ENCODE measurements at regions not wholly inside any gene's neighbourhood (a gene's known extent, or its start where the extent isn't known, plus 50 kb on each side); places are given as distances from the start of the nearest gene placed in this dataset.
A peak's percentile ranks its signal among the peaks of the same experiment; 100 is the strongest.

- no peak for TF ChIP-seq CTCF (IDR thresholded peaks at IDR 0.05; ENCODE audit: insufficient read depth, low read depth, low read length)
- no peak overlapping the region for H3K4me3 ChIP-seq (ENCODE audit: low read depth, low read length)
- no peak for DNase-seq (ENCODE audit: low read depth)
Observed at GRCh38 chr5:40270274-40270845, 409.4 kb upstream of the PTGER4 start.

GRCh38 chr5:40268088-40268487, 411.6 kb upstream of the PTGER4 start:
- DNase-seq (ENCODE audit: low read depth), result no peak
- no peak overlapping the region for H3K4me3 ChIP-seq (ENCODE audit: low read depth, low read length)
- no peak for TF ChIP-seq CTCF (IDR thresholded peaks at IDR 0.05; ENCODE audit: insufficient read depth, low read depth, low read length)

- no peak for TF ChIP-seq CTCF (IDR thresholded peaks at IDR 0.05; ENCODE audit: insufficient read depth, low read depth, low read length)
- H3K4me3 ChIP-seq (ENCODE audit: low read depth, low read length), result no peak overlapping the region
- DNase-seq (ENCODE audit: low read depth), result no peak
Observed at GRCh38 chr5:40266952-40267351, 412.8 kb upstream of the PTGER4 start.

GRCh38 chr5:40261984-40262383, 417.7 kb upstream of the PTGER4 start:
- TF ChIP-seq CTCF (IDR thresholded peaks at IDR 0.05; ENCODE audit: insufficient read depth, low read depth, low read length), result no peak
- no peak overlapping the region for H3K4me3 ChIP-seq (ENCODE audit: low read depth, low read length)
- DNase-seq (ENCODE audit: low read depth), result no peak

GRCh38 chr5:40260361-40260760, 419.4 kb upstream of the PTGER4 start:
- no peak overlapping the region for H3K4me3 ChIP-seq (ENCODE audit: low read depth, low read length)
- no peak for TF ChIP-seq CTCF (IDR thresholded peaks at IDR 0.05; ENCODE audit: insufficient read depth, low read depth, low read length)
- no peak for DNase-seq (ENCODE audit: low read depth)

GRCh38 chr5:40258222-40258621, 421.5 kb upstream of the PTGER4 start:
- no peak overlapping the region for H3K4me3 ChIP-seq (ENCODE audit: low read depth, low read length)
- TF ChIP-seq CTCF (IDR thresholded peaks at IDR 0.05; ENCODE audit: insufficient read depth, low read depth, low read length), result no peak
- peak; percentile 14 for DNase-seq (ENCODE audit: low read depth)

- TF ChIP-seq CTCF (IDR thresholded peaks at IDR 0.05; ENCODE audit: insufficient read depth, low read depth, low read length), result no peak
- H3K4me3 ChIP-seq (ENCODE audit: low read depth, low read length), result no peak overlapping the region
- no peak for DNase-seq (ENCODE audit: low read depth)
Observed at GRCh38 chr5:40240671-40241070, 439.0 kb upstream of the PTGER4 start.
